ENCODE measurements at regions not wholly inside any gene's neighbourhood (a gene's known extent, or its start where the extent isn't known, plus 50 kb on each side); places are given as distances from the start of the nearest gene placed in this dataset.

DNA sequence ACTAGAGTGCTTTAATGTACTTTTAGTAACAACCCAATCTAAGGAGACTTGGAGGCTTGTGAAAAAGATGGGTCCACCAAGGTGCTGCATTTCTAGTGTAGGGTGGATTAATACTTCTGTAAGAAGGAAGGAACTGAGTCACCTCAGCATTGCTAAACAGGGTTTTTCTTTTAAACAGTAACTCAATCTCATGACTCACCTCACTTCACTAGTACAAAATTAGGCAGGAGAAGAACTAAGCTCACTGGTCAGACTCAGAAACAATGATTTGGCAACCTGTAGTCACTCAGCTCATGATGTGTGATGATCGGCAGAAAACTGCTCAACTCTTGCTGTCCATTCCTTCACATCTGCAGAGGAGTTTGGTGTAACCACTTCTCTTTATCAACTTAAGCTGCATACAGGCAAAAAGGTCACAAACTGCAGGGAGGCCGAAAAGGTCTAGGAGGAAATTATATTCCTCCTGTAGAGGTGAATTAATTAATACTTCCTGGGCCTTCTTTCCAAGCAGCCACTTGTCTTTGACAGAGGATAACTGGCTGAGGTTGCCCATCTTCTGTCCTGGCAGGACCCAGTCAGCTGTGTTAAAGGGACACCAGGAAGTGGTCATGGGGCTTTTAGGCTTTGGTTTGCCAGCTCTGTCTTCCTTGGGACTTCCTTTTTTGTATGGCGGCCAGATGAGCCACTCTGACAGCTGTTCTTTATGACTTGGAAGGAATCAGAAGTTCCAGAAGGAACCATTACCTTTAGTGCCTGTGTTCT, 466.9 kb downstream of the FUT8 start:
- no peak for TF ChIP-seq CTCF (IDR thresholded peaks at IDR 0.05)
- TF ChIP-seq POLR2A (IDR thresholded peaks at IDR 0.05): no peak

Measured in body of pancreas (tissue), 4 donors.